ENCODE measurements at regions not wholly inside any gene's neighbourhood (a gene's known extent, or its start where the extent isn't known, plus 50 kb on each side); places are given as distances from the start of the nearest gene placed in this dataset.

DNA sequence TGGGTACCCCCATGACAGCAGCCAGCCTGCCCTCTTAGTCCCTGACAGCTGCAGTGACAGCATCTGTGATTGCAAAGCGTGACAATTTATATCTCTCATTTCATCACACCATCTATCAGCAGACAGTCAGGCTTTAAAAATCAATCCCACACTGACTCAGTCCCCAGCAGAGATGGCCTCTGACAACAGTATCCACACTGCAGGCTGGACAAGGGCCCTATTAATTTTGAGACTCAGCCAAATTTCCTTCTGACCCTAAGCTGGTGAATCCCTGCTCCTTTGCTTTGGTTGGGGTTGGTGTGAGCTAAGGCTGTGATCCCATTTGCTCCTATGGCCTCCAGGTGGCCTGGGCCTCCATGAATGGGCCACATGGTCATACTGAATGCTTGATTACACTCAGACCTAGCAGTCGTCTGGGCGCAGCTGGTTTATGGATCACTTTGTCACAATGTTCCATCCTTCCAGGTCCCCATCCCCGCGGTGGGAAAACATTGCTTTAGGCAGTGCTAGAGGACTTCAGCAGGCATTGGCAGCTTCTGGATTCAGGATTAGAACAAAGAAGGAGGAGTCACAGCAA lies 68.2 kb upstream of the B3GAT1 start:
- TF ChIP-seq EZH2 (IDR thresholded peaks at IDR 0.05; ENCODE audit: low read depth), result no peak
- TF ChIP-seq, protein P1, sequence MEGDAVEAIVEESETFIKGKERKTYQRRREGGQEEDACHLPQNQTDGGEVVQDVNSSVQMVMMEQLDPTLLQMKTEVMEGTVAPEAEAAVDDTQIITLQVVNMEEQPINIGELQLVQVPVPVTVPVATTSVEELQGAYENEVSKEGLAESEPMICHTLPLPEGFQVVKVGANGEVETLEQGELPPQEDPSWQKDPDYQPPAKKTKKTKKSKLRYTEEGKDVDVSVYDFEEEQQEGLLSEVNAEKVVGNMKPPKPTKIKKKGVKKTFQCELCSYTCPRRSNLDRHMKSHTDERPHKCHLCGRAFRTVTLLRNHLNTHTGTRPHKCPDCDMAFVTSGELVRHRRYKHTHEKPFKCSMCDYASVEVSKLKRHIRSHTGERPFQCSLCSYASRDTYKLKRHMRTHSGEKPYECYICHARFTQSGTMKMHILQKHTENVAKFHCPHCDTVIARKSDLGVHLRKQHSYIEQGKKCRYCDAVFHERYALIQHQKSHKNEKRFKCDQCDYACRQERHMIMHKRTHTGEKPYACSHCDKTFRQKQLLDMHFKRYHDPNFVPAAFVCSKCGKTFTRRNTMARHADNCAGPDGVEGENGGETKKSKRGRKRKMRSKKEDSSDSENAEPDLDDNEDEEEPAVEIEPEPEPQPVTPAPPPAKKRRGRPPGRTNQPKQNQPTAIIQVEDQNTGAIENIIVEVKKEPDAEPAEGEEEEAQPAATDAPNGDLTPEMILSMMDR (conservative IDR thresholded peaks at IDR 0.05), result no peak
